GM12864 (cell line): ENCODE measurements at regions not wholly inside any gene's neighbourhood (a gene's known extent, or its start where the extent isn't known, plus 50 kb on each side); places are given as distances from the start of the nearest gene placed in this dataset.
"Not testable (repeated sequence)": the region's sequence is repeated elsewhere in the genome, so short reads cannot be mapped to it uniquely, and the experiment has no call there.

Experiments
- DNase-seq: peaks from one replicate; pipeline ENCODE4 v3.0.0-alpha.2; 2011; ENCODE audit warnings: low read depth
- H3K4me3 ChIP-seq: 2 replicates; pipeline ENCODE4 v1.5.1; 2011; ENCODE audit warnings: mild to moderate bottlenecking, low read depth, low read length, control low read depth
- CTCF ChIP-seq: IDR thresholded peaks from 2 replicates; pipeline ENCODE4 v1.5.1; 2011; ENCODE audit warnings: low read depth, mild to moderate bottlenecking, moderate library complexity, low read length, control low read depth, inconsistent platforms; ENCODE audit errors: missing control alignments

GRCh38 chr2:231644426-231644825 lies 51.8 kb downstream of the TEX44 start:
- H3K4me3 ChIP-seq, result no peak overlapping the region
- no peak for TF ChIP-seq CTCF
- DNase-seq, result no peak

- DNase-seq, result no peak
- no peak overlapping the region for H3K4me3 ChIP-seq
- TF ChIP-seq CTCF, result no peak
These were observed 53.8 kb downstream of the TEX44 start for GRCh38 chr2:231646476-231646875.

- TF ChIP-seq CTCF, result peak; percentile 78
These were observed 56.0 kb downstream of the TEX44 start for GRCh38 chr2:231648579-231649174.

GRCh38 chr2:231651561-231651960 lies 56.8 kb upstream of the PTMA start:
- DNase-seq, H3K4me3 ChIP-seq: not testable (repeated sequence)

More at GRCh38 chr2:231648579-231649174, 56.0 kb downstream of the TEX44 start:
- no peak for DNase-seq
- no peak overlapping the region for H3K4me3 ChIP-seq

GRCh38 chr2:231655488-231655887 lies 52.8 kb upstream of the PTMA start:
- no peak for DNase-seq
- no peak for TF ChIP-seq CTCF
- no peak overlapping the region for H3K4me3 ChIP-seq

GRCh38 chr2:231655894-231656293 lies 52.4 kb upstream of the PTMA start:
- DNase-seq, result no peak
- H3K4me3 ChIP-seq, result no peak overlapping the region
- no peak for TF ChIP-seq CTCF
